Activated B cell treated with CpG ODN at 0.5 μM for 24 hours (primary cell): ENCODE measurements at regions not wholly inside any gene's neighbourhood (a gene's known extent, or its start where the extent isn't known, plus 50 kb on each side); places are given as distances from the start of the nearest gene placed in this dataset.

ENCODE experiments used
- ATAC-seq: fragments of 200-7000 bp; cut with Tn5 transposase; one replicate; pipeline ENCODE4 v1.10.0; 2021; ENCODE audit warnings: low read depth, mild to moderate bottlenecking, moderate library complexity
- CTCF ChIA-PET: fragments of 350-600 bp; sonication (Branson Sonifier 250); formaldehyde crosslinking; loops from one replicate; lab custom pipeline; 2021; ENCODE audit warnings: antibody characterized with exemption; lab: Charles Lee
- POLR2A ChIA-PET: fragments of 350-600 bp; sonication (Branson Sonifier 250); formaldehyde crosslinking; loops from one replicate; lab custom pipeline; 2021; ENCODE audit warnings: antibody characterized with exemption; lab: Charles Lee
- DNase-seq: peaks from one replicate; pipeline ENCODE4 v3.0.0; 2022
- H3K27ac Mint-ChIP-seq: one replicate; pipeline ENCODE4 v1.8.0; 2020; ENCODE audit warnings: mixed read lengths
- H3K27me3 Mint-ChIP-seq: one replicate; pipeline ENCODE4 v1.8.0; 2021; ENCODE audit warnings: mixed read lengths
- H3K36me3 Mint-ChIP-seq: one replicate; pipeline ENCODE4 v1.8.0; 2021; ENCODE audit warnings: low read depth, mixed read lengths
- H3K4me1 Mint-ChIP-seq: one replicate; pipeline ENCODE4 v1.8.0; 2021; ENCODE audit warnings: mixed read lengths
- H3K4me3 Mint-ChIP-seq: one replicate; pipeline ENCODE4 v1.8.0; 2020; ENCODE audit warnings: mild to moderate bottlenecking, mixed read lengths
- H3K9me3 Mint-ChIP-seq: one replicate; pipeline ENCODE4 v1.8.0; 2020; ENCODE audit warnings: mixed read lengths
- intact Hi-C: fragments of 100-400 bp; cut with micrococcal nuclease; formaldehyde crosslinking; loops from one replicate; pipeline ENCODE4 v1.15.1; 2024
- TF ChIP-seq, protein P1 (sequence below): fragments of 200-600 bp; IDR thresholded peaks from one replicate; pipeline ENCODE4 v1.8.0; 2022; ENCODE audit warnings: antibody characterized with exemption, mild to moderate bottlenecking

DNA sequence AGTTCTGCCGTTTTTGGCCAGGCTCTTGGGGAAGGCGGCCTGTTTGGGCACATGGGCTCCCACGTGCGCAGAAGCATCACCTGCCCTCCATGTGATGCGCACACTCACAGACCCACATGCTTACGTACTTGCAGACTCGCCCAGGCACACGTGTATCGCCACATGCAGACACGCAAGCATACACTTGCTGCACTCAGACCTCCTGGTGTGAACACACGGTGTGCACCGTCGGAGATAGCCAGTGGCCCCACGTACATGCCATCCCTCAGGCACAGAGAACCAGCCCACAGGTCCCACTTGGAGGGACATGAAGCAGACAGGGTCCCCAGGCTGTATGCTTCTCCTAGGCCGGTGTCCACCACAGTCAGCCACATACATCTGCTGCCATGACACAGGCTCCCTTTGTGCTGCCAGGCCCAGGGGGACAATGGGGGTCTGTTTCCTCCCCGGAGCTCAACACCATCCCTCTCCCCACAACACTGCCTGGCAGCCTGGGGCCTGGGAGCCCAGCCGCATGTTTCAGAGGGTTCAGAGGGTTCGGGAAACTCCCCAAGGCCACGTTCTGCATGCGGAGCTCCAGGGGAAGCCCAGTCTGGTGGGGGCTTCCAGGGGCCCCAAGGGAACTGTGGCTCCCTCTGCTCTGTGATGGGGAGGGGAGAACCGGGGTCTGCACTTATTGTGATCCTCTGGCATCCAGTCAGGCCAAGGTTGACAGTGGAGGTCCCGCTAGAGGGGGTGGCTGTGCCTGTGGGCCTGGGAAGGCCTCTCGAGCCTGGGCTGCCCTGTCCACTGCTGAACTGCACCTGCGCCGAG, 208.1 kb upstream of the HAAO start:
- Mint-ChIP-seq H3K27ac (peak overlapping the region; percentile 14), H3K4me1 (peaks cover 10% of the 10 kb centered on the region), H3K36me3 (no peaks in the 10 kb centered on the region), H3K27me3 (peaks cover 5% of the 10 kb centered on the region), H3K4me3 (no peak overlapping the region), H3K9me3 (peaks cover 7% of the 10 kb centered on the region)
- POLR2A ChIA-PET: no interaction called here
- TF ChIP-seq, protein P1, sequence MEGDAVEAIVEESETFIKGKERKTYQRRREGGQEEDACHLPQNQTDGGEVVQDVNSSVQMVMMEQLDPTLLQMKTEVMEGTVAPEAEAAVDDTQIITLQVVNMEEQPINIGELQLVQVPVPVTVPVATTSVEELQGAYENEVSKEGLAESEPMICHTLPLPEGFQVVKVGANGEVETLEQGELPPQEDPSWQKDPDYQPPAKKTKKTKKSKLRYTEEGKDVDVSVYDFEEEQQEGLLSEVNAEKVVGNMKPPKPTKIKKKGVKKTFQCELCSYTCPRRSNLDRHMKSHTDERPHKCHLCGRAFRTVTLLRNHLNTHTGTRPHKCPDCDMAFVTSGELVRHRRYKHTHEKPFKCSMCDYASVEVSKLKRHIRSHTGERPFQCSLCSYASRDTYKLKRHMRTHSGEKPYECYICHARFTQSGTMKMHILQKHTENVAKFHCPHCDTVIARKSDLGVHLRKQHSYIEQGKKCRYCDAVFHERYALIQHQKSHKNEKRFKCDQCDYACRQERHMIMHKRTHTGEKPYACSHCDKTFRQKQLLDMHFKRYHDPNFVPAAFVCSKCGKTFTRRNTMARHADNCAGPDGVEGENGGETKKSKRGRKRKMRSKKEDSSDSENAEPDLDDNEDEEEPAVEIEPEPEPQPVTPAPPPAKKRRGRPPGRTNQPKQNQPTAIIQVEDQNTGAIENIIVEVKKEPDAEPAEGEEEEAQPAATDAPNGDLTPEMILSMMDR: no peak
- no peak for DNase-seq
- intact Hi-C loops: no loop called here
- CTCF ChIA-PET: no interaction called here
- peak; percentile 81 for ATAC-seq

DNA sequence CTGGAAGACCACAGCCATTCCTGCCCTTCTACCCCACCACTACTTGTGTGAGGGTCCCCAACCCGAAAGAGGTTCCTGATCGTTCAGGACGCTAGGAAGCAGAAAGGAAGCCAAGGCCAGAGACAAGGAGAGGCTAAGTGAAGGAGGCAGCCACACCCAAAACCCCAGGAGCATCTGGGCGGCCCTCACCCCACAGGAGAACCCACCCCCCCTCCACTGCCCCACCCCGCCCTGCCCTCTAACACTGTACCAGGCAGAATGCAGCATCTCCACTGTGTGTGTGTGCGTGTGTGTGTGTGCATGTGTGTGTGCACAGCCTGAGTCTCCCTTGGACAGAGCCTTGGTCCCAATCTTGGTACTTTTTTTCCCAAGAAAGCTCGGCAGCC, 207.5 kb upstream of the HAAO start:
- peak overlapping the region; percentile 14 for H3K27ac Mint-ChIP-seq
- ATAC-seq: no peak

DNA sequence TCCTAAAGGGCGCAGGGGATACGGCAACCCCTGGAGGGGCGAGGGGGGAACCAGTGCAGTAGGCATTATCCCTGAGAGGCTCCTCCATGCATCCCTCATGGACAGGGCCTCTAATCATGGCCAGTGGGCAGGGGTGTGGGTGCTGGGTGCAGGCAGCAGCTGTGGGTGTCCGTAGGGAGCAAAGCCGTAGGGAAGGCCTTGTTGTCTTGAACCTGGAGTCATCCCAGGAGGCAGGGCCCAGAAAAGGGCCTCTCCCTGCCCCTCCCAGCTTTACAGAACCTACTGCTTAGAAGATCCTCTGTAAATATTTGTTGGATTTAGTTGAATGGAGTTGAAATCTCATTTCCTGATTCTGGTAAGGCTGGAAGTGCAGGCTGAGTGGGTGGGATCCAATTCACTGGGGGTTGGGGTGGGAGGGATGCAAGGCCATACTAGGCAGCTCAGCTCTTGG, 207.0 kb upstream of the HAAO start:
- POLR2A ChIA-PET: no interaction called here
- TF ChIP-seq, protein P1: no peak
- Mint-ChIP-seq H3K4me3 (no peak overlapping the region), H3K27ac (no peak overlapping the region), H3K36me3 (no peaks in the 10 kb centered on the region), H3K27me3 (no peaks in the 10 kb centered on the region), H3K4me1 (peaks cover 10% of the 10 kb centered on the region), H3K9me3 (peaks cover 7% of the 10 kb centered on the region)
- CTCF ChIA-PET: no interaction called here
- no peak for ATAC-seq
- no peak for DNase-seq
- intact Hi-C loops: no loop called here

More for the DNA sequence above, 207.5 kb upstream of the HAAO start:
- TF ChIP-seq, protein P1: no peak
- H3K4me3 Mint-ChIP-seq: no peak overlapping the region
- POLR2A ChIA-PET: no interaction called here
- H3K36me3 Mint-ChIP-seq: no peaks in the 10 kb centered on the region
- peaks cover 2% of the 10 kb centered on the region for H3K27me3 Mint-ChIP-seq
- no peak for DNase-seq
- intact Hi-C loops: no loop called here
- H3K9me3 Mint-ChIP-seq: peaks cover 7% of the 10 kb centered on the region
- CTCF ChIA-PET: no interaction called here
- peaks cover 10% of the 10 kb centered on the region for H3K4me1 Mint-ChIP-seq

DNA sequence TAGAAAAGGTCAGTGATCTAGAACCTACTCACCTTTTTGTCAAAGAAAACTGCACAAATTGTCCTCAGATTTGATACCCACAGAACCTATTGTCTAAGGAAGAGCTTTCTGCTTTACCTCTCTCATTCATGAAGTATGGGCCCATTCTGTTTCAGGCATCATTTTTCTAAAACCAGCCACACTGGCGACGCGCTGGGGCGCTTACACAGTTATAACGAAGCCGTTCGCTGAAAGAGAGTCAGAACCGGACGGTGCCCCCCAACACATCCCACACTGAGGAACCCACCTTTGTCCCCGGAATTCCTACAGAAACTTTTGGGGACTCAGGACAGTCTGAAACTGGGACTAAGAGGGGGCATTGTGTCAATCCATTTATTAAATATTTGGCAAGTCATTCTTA, 206.3 kb upstream of the HAAO start:
- Mint-ChIP-seq H3K4me3 (no peak overlapping the region), H3K9me3 (peaks cover 7% of the 10 kb centered on the region), H3K4me1 (peaks cover 10% of the 10 kb centered on the region), H3K36me3 (no peaks in the 10 kb centered on the region), H3K27me3 (no peaks in the 10 kb centered on the region), H3K27ac (no peak overlapping the region)
- ChIA-PET CTCF (no interaction called here), POLR2A (no interaction called here)
- ATAC-seq (no peak), DNase-seq (no peak)
- TF ChIP-seq, protein P1: no peak
- intact Hi-C loops: no loop called here

DNA sequence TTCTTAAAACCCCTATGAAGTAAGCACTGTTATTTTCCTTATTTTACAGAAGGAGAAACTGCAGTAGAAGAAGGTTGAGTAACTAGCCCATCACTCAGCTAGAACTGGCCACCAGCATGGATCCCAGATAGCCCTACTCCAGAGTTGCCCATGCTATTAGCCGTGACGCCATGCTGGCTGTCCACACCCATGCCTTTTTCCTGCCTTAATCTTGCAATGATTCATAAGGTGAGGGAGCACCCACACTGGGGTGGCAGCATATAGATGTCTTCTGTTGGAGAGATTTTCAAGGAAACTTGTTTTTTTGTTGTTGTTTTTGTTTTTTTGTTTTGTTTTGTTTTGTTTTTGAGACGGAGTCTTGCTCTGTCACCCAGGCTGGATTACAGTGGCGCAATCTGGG, 204.1 kb upstream of the HAAO start:
- no peak overlapping the region for H3K27ac Mint-ChIP-seq
- ATAC-seq: no peak
- H3K9me3 Mint-ChIP-seq: peaks cover 7% of the 10 kb centered on the region
- no peaks in the 10 kb centered on the region for H3K36me3 Mint-ChIP-seq
- TF ChIP-seq, protein P1: no peak
- no peaks in the 10 kb centered on the region for H3K27me3 Mint-ChIP-seq
- ChIA-PET CTCF (no interaction called here), POLR2A (no interaction called here)
- intact Hi-C loops: no loop called here
- H3K4me1 Mint-ChIP-seq: peaks cover 10% of the 10 kb centered on the region
- H3K4me3 Mint-ChIP-seq: no peak overlapping the region
- DNase-seq: no peak
